ENCODE measurements at regions not wholly inside any gene's neighbourhood (a gene's known extent, or its start where the extent isn't known, plus 50 kb on each side); places are given as distances from the start of the nearest gene placed in this dataset.

GRCh38 chr21:20522611-20523010 lies 475.6 kb upstream of the NCAM2 start:
- H3K4me1 ChIP-seq: no peaks in the 10 kb centered on the region
- H3K9me3 ChIP-seq: no peaks in the 10 kb centered on the region
- H3K4me3 ChIP-seq: no peak overlapping the region
- H3K27ac ChIP-seq: no peak overlapping the region
- ATAC-seq (no peak), DNase-seq (no peak)
- 60 to 68% methylated on average over 1 of the region's 1 CpG for WGBS, 2 donors
- no peaks in the 10 kb centered on the region for H3K27me3 ChIP-seq
- intact Hi-C loops (cut with DNase I): no loop called here
- no peak for TF ChIP-seq CTCF (IDR thresholded peaks at IDR 0.05)
- no peaks in the 10 kb centered on the region for H3K36me3 ChIP-seq

DNA sequence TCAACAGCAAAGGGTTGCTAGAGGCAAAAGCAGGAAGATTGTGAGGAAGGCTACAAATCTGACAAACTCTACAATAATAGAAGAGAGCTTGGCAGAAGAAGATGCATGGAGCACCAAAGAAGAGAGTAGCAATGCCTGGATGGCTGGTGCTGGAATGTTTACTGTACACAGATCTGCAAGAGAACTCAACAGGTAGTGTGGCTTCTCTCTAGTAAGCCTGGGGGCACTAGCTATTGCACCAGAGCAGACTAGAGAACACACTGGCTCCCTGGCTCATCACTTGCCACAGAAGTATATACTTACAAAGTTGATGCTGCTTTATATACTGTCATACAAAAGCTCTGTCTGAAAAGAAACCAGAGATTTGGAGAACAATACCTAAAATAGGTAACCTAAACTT lies 475.0 kb upstream of the NCAM2 start:
- ATAC-seq (no peak), DNase-seq (no peak)
- Histone ChIP-seq H3K36me3 (no peaks in the 10 kb centered on the region), H3K27ac (no peak overlapping the region), H3K27me3 (no peaks in the 10 kb centered on the region), H3K4me3 (no peak overlapping the region), H3K4me1 (no peaks in the 10 kb centered on the region), H3K9me3 (no peaks in the 10 kb centered on the region)
- no peak for TF ChIP-seq CTCF (IDR thresholded peaks at IDR 0.05)
- intact Hi-C loops (cut with DNase I): no loop called here

DNA sequence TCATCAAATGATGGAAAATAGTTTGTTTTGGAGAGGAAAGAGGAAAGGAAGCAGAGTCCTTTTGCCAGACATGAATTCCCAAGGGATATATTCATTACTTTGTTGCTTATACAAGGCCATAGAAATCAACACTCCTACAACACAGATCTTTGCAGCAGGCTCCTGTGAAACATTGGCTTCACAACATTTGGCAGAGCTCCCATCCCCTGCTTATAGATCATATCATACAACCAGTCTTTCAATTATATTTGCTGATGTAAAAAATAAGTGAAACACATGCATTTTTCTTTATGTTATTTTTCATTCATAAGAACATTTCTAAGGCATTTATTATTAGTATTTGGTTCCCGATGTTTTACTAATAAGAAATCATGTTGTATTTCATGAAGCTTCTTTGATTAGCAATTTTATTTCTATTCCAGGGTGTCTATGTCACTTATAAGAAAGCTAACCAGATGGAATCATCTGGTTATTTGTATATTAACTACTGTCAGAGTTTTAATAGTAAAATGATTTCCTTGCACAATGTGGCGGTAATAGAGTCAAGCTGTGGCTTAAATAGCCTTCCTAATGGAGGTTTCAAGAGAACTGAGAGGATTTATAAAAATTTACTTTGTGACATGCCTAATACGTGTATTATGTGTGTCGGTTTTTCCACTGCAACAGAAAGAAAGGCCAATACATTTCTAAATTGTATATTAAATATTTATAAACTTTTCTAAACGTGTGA lies 470.3 kb upstream of the NCAM2 start:
- TF ChIP-seq CTCF (IDR thresholded peaks at IDR 0.05): no peak
- DNase-seq (no peak), ATAC-seq (no peak)
- Histone ChIP-seq H3K4me1 (no peaks in the 10 kb centered on the region), H3K27ac (no peak overlapping the region), H3K27me3 (no peaks in the 10 kb centered on the region), H3K9me3 (peaks cover 0 to 16% (median 0%) of the 10 kb centered on the region in 11 donors), H3K36me3 (no peaks in the 10 kb centered on the region), H3K4me3 (no peak overlapping the region)
- intact Hi-C loops (cut with DNase I): no loop called here
- WGBS, 2 donors: 71 to 79% methylated on average over 5 of the region's 5 CpGs

- Histone ChIP-seq H3K4me1 (no peaks in the 10 kb centered on the region), H3K27ac (no peak overlapping the region), H3K4me3 (no peak overlapping the region), H3K36me3 (no peaks in the 10 kb centered on the region), H3K27me3 (no peaks in the 10 kb centered on the region), H3K9me3 (peaks cover 0 to 5% (median 0%) of the 10 kb centered on the region in 11 donors)
- intact Hi-C loops (cut with DNase I): no loop called here
- TF ChIP-seq CTCF (IDR thresholded peaks at IDR 0.05): no peak
- 96 to 97% methylated on average over 1 of the region's 1 CpG for WGBS, 2 donors
- no peak for DNase-seq
- no peak for ATAC-seq
These were observed 461.1 kb upstream of the NCAM2 start for GRCh38 chr21:20537130-20537529.
